Daoy (cell line): ENCODE measurements at regions not wholly inside any gene's neighbourhood (a gene's known extent, or its start where the extent isn't known, plus 50 kb on each side); places are given as distances from the start of the nearest gene placed in this dataset.
A peak's percentile ranks its signal among the peaks of the same experiment; 100 is the strongest.

Experiments
- DNase-seq: peaks from one replicate; pipeline ENCODE4 v3.0.0-alpha.2; 2015; ENCODE audit warnings: low read depth

- DNase-seq, result no peak
Observed at GRCh38 chr10:44326474-44327030, 58.3 kb downstream of the CXCL12 start.

DNA sequence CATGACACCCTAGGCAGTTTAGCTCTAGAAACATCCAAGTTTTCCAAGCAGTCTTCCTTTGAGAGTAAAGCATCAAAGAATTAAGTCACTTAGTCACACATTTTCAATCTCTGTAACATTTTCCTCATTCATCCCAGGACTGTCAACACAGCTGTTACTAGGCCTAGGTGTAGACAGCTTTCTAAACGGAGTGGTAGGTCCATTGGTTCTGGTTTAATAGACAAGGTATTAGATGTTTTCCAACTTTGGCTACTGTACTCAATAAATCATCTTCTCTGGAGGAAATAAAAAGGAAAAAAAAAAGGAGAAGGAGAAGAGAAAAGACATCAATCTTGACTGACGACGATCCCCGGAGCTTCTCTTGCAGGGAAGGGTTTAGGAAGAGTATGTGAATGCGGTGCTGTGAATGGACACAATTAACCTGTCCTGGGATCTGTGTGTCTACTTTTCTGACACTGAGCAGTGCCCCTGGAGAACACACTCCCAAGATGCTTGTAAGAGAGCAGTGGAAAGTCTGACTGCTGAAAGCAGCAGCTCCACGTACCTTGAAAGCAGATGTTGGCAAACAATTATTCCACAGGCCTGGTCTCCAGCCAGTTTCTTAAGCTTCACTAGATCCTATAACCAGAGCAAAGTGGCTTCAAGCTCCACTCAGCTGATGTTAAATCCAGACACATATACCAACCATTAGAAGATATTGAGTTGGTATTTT is 59.1 kb downstream of the CXCL12 start:
- no peak for DNase-seq

DNA sequence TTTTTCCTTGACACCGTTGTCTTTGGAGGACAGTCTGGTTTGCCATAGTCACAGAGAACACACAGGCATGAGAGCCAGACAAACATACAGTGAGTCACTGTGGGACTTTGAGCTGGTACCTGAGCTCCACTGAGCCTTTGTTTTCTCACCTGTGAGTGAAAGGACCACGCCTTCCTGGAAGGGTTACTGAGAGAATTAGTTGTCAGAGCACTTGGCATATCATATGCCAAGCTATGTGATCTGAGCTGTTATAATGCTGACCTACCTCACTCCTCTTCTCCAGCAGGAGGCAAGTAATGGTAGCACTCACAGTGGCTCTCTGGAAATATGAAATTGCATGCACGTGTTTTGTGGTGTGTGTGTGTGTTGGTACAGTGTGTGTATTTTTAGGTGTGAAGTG is 59.7 kb downstream of the CXCL12 start:
- DNase-seq, result no peak

DNA sequence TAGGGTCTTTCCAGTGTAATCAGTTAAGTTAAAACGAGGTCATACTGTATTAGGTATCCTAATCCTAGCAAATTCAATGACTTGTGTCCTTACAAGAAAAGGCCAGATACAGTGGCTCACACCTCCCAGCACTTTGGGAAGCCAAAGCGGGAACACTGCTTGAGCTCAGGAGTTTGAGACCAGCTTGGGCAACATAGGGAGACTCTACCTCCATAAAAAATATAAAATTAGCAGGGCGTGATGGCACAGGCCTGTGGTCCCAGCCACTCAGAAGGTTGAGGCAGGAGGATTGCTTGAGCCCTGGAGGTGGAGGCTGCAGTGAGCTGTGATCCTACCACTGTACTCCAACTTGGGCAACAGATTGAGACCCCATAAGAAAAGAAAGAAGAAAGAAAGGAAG is 61.1 kb downstream of the CXCL12 start:
- DNase-seq, result no peak

DNA sequence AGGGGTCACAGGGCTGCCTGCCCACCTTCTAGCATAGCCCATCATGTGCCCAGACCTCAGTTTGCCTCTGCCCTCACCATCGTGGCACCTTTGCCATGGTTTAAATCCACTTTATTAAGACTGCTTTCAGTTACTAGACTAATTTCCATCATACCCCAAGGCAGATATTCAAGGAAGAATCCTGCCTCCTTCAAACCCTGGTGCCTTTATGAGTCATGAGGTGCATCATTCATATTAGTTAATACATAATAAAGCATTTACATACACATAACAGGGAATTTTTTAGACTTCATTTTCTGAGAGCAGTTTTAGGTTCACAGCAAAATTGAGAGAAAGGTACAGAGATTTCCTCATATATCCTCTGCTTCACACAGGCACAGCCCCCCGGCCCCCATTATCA is 62.8 kb downstream of the CXCL12 start:
- no peak for DNase-seq

GRCh38 chr10:44320756-44321155 is 64.1 kb downstream of the CXCL12 start:
- no peak for DNase-seq

DNA sequence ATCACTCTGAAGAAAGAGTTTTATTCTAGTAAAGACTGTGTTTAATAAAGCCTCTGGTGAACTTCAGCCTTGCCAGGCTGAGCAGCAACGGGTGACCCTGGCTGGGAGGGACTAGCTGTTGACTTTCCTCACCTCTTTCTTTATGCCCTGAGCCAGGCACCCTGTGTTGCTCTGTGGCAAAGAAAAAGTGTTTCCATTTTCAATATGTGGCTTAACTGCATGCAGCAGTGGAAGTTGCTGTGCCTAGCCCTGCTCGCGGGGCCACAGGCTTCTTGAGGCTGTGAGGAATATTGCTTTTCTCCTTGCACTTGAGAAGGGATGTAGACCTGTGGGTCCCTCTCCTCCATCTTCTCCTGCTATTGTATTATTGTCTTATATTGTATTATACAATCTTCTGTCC is 67.0 kb downstream of the CXCL12 start:
- no peak for DNase-seq

DNA sequence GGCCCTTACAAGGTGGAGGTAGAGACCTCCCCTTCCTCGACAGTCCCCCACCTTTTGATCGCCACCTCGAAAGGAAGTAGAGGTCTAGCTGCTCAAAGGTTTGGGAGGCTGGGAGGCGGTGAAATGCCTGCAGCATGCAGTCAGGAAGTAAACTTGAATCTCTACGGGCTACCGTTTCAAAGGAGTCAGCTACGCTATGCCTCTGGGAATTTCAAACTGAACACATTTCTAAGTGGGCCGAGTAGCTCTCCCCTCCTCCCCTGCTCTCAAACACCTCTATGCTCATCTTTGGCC is 68.0 kb downstream of the CXCL12 start:
- DNase-seq, result no peak

GRCh38 chr10:44316187-44316921 is 68.5 kb downstream of the CXCL12 start:
- DNase-seq, result peak; percentile 34

DNA sequence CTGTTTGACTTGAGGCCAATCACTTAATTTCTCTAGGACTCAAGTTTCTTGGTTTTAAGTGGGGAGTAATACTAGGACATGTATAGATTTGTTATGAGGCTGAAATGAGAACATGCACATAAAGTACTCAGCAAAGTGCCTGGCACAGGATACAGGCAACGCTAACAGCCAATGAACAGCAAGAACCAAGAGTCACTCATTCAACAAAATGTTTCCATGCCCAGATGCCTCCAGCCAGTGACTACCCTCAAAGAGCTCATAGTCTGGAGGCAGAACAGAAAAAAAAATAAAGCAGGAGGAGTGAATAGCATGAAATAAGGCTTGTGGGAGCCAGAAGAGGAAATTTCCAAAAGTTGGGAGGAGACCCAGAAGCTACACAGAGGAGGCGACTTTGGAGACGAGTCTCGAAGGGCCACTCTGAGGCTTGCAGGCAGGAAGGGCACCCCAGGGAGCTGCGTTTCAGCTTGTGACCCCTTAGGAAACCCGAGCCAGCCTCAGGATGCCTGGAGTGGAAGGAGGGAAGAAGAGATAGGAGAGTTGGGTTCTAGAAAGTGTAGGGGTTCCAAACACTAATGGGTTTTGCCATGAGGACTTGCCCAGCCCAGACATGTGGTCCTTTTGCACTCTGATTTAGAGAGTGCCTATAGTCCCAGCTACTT is 70.0 kb downstream of the CXCL12 start:
- no peak for DNase-seq

- no peak for DNase-seq
Observed at GRCh38 chr10:44313761-44314165, 71.1 kb downstream of the CXCL12 start.

DNA sequence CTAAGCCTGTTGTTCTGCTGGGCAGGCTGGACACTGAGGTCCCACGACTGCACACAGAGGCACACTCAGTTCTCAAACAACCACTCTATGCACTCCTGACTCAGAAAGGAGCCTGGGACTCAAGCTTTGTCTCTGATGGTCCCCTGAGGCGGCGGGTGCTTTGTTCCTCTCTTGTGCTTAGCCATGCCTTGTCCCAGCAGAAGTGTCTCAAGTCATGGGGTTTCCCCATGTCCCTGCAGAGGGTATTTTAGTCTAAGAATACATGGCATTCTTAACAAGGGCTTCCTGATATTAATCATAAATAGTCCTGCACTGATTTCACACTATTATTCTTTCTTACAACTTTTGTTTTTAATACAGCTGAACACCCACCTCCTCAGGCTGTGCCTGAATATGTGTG is 72.5 kb downstream of the CXCL12 start:
- DNase-seq, result no peak

GRCh38 chr10:44311563-44312051 is 73.3 kb downstream of the CXCL12 start:
- DNase-seq, result no peak

GRCh38 chr10:44310762-44311562 is 73.9 kb downstream of the CXCL12 start:
- peak; percentile 81 for DNase-seq

DNA sequence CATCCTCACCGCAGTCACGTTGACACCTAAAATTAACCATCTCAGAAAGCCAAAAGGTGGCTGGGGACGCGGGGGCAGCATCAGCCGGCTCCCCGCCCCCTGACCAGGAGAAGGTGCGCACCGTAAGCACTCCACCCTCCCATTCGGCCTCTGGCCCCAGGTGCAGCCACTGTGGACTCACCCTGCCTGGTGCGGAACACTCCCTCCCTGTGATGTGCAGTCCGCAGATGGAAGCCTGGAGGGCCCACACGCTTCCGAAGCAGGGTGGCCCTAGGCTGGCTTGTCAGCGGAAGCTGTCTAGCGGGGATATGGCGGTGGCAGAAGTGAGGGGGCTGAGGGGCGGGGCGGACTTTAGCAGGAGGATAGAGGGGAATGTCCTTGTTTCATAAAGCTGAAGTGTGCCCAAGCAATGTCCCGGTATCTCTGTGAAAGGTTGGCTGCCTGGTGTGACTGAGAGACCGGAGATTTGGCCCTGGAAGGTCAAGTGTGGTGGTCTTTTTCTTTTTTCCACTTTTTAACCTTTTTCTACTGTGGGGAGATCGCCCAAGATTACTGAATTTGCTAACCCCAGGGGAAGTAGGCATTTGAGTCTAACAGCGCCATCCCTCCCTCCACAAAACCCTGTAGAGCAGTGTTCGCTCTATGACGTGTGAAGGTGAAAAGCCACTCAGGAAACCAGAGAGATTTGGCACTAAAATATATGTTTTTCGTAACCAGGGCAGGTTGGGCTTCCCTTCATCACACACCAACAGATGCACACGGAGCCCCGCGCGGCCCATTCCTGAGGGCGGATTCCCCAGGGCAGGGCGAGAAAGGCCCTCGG is 74.7 kb downstream of the CXCL12 start:
- DNase-seq, result no peak

DNA sequence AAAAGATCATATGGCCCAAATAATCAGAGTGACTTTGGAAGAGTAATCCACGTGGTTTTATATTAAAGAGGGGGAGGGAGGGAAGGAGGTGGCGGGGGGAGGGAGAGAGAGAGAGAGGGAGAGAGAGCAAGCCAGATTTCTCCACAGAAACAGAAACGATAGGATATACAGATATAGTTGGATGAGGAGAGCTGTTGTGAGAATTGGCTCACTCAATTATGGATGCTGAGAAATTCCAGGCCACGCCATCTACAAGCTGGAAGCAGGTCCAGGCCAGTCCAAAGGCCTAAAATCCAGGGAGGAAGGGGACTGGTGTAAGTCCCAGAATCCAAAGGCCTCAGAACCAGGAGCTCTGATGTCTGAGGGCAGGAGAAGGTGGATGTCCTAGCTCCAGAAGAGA is 75.5 kb downstream of the CXCL12 start:
- DNase-seq, result no peak

- DNase-seq, result no peak
Observed at GRCh38 chr10:44308935-44309334, 76.0 kb downstream of the CXCL12 start.

- no peak for DNase-seq
Observed at GRCh38 chr10:44307691-44308090, 77.2 kb downstream of the CXCL12 start.

DNA sequence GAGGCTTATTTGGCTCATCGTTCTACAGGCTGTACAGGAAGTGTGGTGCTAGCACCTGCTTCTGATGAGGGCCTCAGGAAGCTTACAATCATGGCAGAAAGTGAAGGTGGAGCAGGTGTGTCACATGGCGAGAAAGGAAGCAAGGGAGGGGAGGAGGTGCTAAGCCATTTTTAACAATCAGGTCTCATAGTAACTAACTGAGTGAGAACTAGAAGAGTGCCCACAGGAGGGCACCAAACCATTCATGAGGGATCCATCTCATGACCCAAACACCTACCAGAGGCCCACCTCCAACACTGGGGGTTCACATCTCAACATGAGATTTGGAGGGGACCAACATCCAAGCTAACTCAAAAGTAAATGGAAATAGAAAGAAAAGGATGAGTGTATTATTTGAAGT is 78.1 kb downstream of the CXCL12 start:
- no peak for DNase-seq

DNA sequence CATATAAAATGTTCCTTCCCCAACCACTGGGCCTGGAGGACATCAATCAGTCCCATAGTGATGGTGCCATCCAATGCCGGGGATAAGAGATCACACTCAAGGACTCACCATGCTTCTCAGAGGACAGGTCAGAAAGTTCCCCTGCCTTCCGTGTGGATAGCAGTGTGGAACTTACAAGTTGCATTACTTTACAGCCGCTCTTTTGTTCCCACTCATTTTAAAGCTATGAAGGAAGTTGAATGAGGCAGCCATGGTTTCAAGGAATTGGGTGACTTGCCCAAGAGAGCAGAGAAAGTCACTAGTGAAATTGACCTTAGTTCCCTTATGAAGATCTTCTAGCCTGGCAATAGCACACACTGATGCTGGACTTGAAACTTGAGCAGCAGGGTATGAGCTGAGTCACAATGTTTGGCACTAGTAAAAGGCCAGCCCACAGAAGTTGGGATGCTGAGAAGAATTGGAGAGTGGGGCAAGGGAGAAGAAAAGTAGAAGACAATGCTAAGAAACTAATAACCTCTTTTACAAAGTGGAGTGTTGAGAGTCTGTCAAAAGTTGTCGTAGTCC is 78.7 kb downstream of the CXCL12 start:
- DNase-seq, result peak; percentile 37
